ENCODE measurements at regions not wholly inside any gene's neighbourhood (a gene's known extent, or its start where the extent isn't known, plus 50 kb on each side); places are given as distances from the start of the nearest gene placed in this dataset.
A peak's percentile ranks its signal among the peaks of the same experiment; 100 is the strongest.

GRCh38 chr13:47588676-47589075, 412.4 kb downstream of the SUCLA2 start:
- no peaks in the 10 kb centered on the region for H3K4me1 ChIP-seq
- H3K4me3 ChIP-seq: no peak overlapping the region
- H3K36me3 ChIP-seq: no peaks in the 10 kb centered on the region
- intact Hi-C loops (cut with DNase I): no loop called here
- H3K27me3 ChIP-seq: no peaks in the 10 kb centered on the region
- H3K9me3 ChIP-seq: peaks cover 0 to 14% (median 0%) of the 10 kb centered on the region in 11 donors
- no peak overlapping the region for H3K27ac ChIP-seq
- DNase-seq: no peak
- TF ChIP-seq CTCF (IDR thresholded peaks at IDR 0.05): peak in 1 of 9 donors; percentile 8
- no peak for ATAC-seq

- intact Hi-C loops (cut with DNase I): no loop called here
- Histone ChIP-seq H3K27ac (no peak overlapping the region), H3K27me3 (no peaks in the 10 kb centered on the region), H3K36me3 (no peaks in the 10 kb centered on the region), H3K4me1 (no peaks in the 10 kb centered on the region), H3K4me3 (no peak overlapping the region), H3K9me3 (peaks cover 0 to 91% (median 27%) of the 10 kb centered on the region in 11 donors)
- ATAC-seq (no peak), DNase-seq (no peak)
- 45 to 46% methylated on average over 2 of the region's 2 CpGs for WGBS, 2 donors
- no peak for TF ChIP-seq CTCF (IDR thresholded peaks at IDR 0.05)
Measured at GRCh38 chr13:47572375-47572774, 428.7 kb downstream of the SUCLA2 start.

GRCh38 chr13:47564041-47564440, 437.0 kb downstream of the SUCLA2 start:
- ATAC-seq: no peak
- H3K36me3 ChIP-seq: no peaks in the 10 kb centered on the region
- H3K27me3 ChIP-seq: peaks cover 0 to 8% (median 0%) of the 10 kb centered on the region in 7 donors
- WGBS, 2 donors: 40 to 43% methylated on average over 7 of the region's 7 CpGs
- intact Hi-C loops (cut with DNase I): no loop called here
- H3K27ac ChIP-seq: no peak overlapping the region
- H3K9me3 ChIP-seq: peaks cover 0 to 27% (median 11%) of the 10 kb centered on the region in 11 donors
- DNase-seq: no peak
- TF ChIP-seq CTCF (IDR thresholded peaks at IDR 0.05): no peak
- no peaks in the 10 kb centered on the region for H3K4me1 ChIP-seq
- no peak overlapping the region for H3K4me3 ChIP-seq

GRCh38 chr13:47556703-47557102, 444.4 kb downstream of the SUCLA2 start:
- no peak overlapping the region for H3K27ac ChIP-seq
- no peaks in the 10 kb centered on the region for H3K9me3 ChIP-seq
- no peak overlapping the region for H3K4me3 ChIP-seq
- no peak for DNase-seq
- WGBS, 2 donors: 77 to 78% methylated on average over 3 of the region's 3 CpGs
- TF ChIP-seq CTCF (IDR thresholded peaks at IDR 0.05): no peak
- no peaks in the 10 kb centered on the region for H3K27me3 ChIP-seq
- no peaks in the 10 kb centered on the region for H3K36me3 ChIP-seq
- intact Hi-C loops (cut with DNase I): no loop called here
- no peaks in the 10 kb centered on the region for H3K4me1 ChIP-seq
- ATAC-seq: no peak

GRCh38 chr13:47555235-47555634, 445.8 kb downstream of the SUCLA2 start:
- ATAC-seq (no peak), DNase-seq (no peak)
- H3K36me3 ChIP-seq: no peaks in the 10 kb centered on the region
- intact Hi-C loops (cut with DNase I): no loop called here
- no peak overlapping the region for H3K27ac ChIP-seq
- no peaks in the 10 kb centered on the region for H3K9me3 ChIP-seq
- no peaks in the 10 kb centered on the region for H3K27me3 ChIP-seq
- TF ChIP-seq CTCF (IDR thresholded peaks at IDR 0.05): no peak
- no peak overlapping the region for H3K4me3 ChIP-seq
- no peaks in the 10 kb centered on the region for H3K4me1 ChIP-seq
- WGBS, 2 donors: 42 to 45% methylated on average over 1 of the region's 1 CpG
